AG04450 (cell line): ENCODE measurements at regions not wholly inside any gene's neighbourhood (a gene's known extent, or its start where the extent isn't known, plus 50 kb on each side); places are given as distances from the start of the nearest gene placed in this dataset.
"Not testable (repeated sequence)": the region's sequence is repeated elsewhere in the genome, so short reads cannot be mapped to it uniquely, and the experiment has no call there.

Experiments used
- CTCF ChIA-PET: fragments of 300-600, 350-600 bp; formaldehyde crosslinking; extraction: SDS; loops from one replicate; lab custom pipeline; 2022; ENCODE audit warnings: antibody characterized with exemption, inconsistent platforms; lab: Charles Lee
- POLR2A ChIA-PET: fragments of 350-600 bp; formaldehyde crosslinking; extraction: SDS; loops from one replicate; lab custom pipeline; 2021; ENCODE audit warnings: antibody characterized with exemption, inconsistent platforms; lab: Yijun Ruan, JAX
- DNase-seq: peaks from one replicate; pipeline ENCODE4 v3.0.0-alpha.2; 2011; ENCODE audit warnings: low read depth, low spot score
- H3K27ac ChIP-seq: one replicate; pipeline ENCODE4 v1.5.1; 2012; ENCODE audit warnings: low read depth, low read length, control low read depth
- H3K27me3 ChIP-seq: one replicate; pipeline ENCODE4 v1.6.0; 2012; ENCODE audit warnings: low read length; ENCODE audit not compliant: control insufficient read depth, insufficient read depth
- H3K4me3 ChIP-seq: 2 replicates; pipeline ENCODE4 v1.5.1; 2011; ENCODE audit warnings: mild to moderate bottlenecking, low read depth, low read length, control low read depth
- H3K9me3 ChIP-seq: 2 replicates; pipeline ENCODE4 v1.5.1; 2012; ENCODE audit warnings: low read length; ENCODE audit not compliant: control insufficient read depth, insufficient read depth
- CTCF ChIP-seq: IDR thresholded peaks from 2 replicates; pipeline ENCODE4 v1.5.1; 2011; ENCODE audit warnings: low read depth, low read length, control low read depth, inconsistent platforms

GRCh38 chr7:109696723-109697122 lies 1127.0 kb downstream of the DNAJB9 start:
- CTCF ChIA-PET = no interaction called here
- no peak for DNase-seq
- Histone ChIP-seq H3K9me3 (peaks cover 8% of the 10 kb centered on the region), H3K27me3 (no peaks in the 10 kb centered on the region), H3K4me3 (no peak overlapping the region), H3K27ac (no peak overlapping the region)
- no peak for TF ChIP-seq CTCF
- POLR2A ChIA-PET = no interaction called here

GRCh38 chr7:109699661-109700060 lies 1130.0 kb downstream of the DNAJB9 start:
- Histone ChIP-seq H3K27ac (no peak overlapping the region), H3K4me3 (no peak overlapping the region), H3K27me3 (no peaks in the 10 kb centered on the region), H3K9me3 (peaks cover 3% of the 10 kb centered on the region; the same call in 1 of the 2 replicates)
- no peak for TF ChIP-seq CTCF
- POLR2A ChIA-PET = no interaction called here
- no peak for DNase-seq
- CTCF ChIA-PET = no interaction called here

- POLR2A ChIA-PET = no interaction called here
- DNase-seq = no peak
- Histone ChIP-seq H3K27me3 (no peaks in the 10 kb centered on the region), H3K4me3 (no peak overlapping the region), H3K27ac (no peak overlapping the region), H3K9me3 (peaks cover 2% of the 10 kb centered on the region; the same call in 1 of the 2 replicates)
- no peak for TF ChIP-seq CTCF
- CTCF ChIA-PET = no interaction called here
These were observed 1143.7 kb downstream of the DNAJB9 start for GRCh38 chr7:109713366-109713765.

- CTCF ChIA-PET, H3K4me3 ChIP-seq, H3K27ac ChIP-seq, H3K27me3 ChIP-seq, H3K9me3 ChIP-seq, DNase-seq, POLR2A ChIA-PET: not testable (repeated sequence)
These were observed 1149.7 kb downstream of the DNAJB9 start for GRCh38 chr7:109719359-109719758.

GRCh38 chr7:109734601-109735000 lies 1164.9 kb downstream of the DNAJB9 start:
- H3K27ac ChIP-seq = no peak overlapping the region
- DNase-seq = no peak
- no peak for TF ChIP-seq CTCF
- POLR2A ChIA-PET = no interaction called here
- H3K4me3 ChIP-seq = no peak overlapping the region
- no peaks in the 10 kb centered on the region for H3K27me3 ChIP-seq
- CTCF ChIA-PET = no interaction called here
- H3K9me3 ChIP-seq = 0 out of 2 replicates have a peak, but pooled peaks cover 4% of the 10 kb centered on the region

GRCh38 chr7:109735881-109736280 lies 1166.2 kb downstream of the DNAJB9 start:
- ChIA-PET CTCF (no interaction called here), POLR2A (no interaction called here)
- DNase-seq = no peak
- no peak overlapping the region for H3K4me3 ChIP-seq
- TF ChIP-seq CTCF = no peak
- H3K9me3 ChIP-seq = 0 out of 2 replicates have a peak, but pooled peaks cover 4% of the 10 kb centered on the region
- no peaks in the 10 kb centered on the region for H3K27me3 ChIP-seq
- H3K27ac ChIP-seq = no peak overlapping the region
